GM12878 (cell line): ENCODE measurements at regions not wholly inside any gene's neighbourhood (a gene's known extent, or its start where the extent isn't known, plus 50 kb on each side); places are given as distances from the start of the nearest gene placed in this dataset.

Experiments
- ATAC-seq: fragments of 200-7000 bp; cut with Tn5 transposase; 3 replicates; pipeline ENCODE4 v1.9.1; 2020; ENCODE audit warnings: mild to moderate bottlenecking, moderate library complexity
- BruUV-seq: library from RNA; stranded (reverse); fragments of 400-500 nt; replicated peaks from 2 replicates; lab custom pipeline; 2021; lab: Mats Ljungman, UMichigan
- CTCF ChIA-PET: fragments of 300-600 bp; sonication (Branson Sonifier 250); formaldehyde crosslinking; extraction: SDS; loops from one replicate; lab custom pipeline; 2021; ENCODE audit warnings: inconsistent platforms; lab: Yijun Ruan, JAX
- POLR2A ChIA-PET: fragments of 350-600 bp; formaldehyde crosslinking; extraction: SDS; loops from one replicate; lab custom pipeline; 2021; ENCODE audit warnings: inconsistent platforms; lab: Charles Lee
- RAD21 ChIA-PET: fragments of 300-600 bp; sonication (Branson Sonifier 250); formaldehyde crosslinking; loops from one replicate; lab custom pipeline; 2023; ENCODE audit warnings: antibody characterized with exemption; ENCODE audit not compliant: unreplicated experiment; lab: Charles Lee
- SMC1A ChIA-PET: fragments of 300-600 bp; sonication (Branson Sonifier 250); formaldehyde crosslinking; loops from one replicate; lab custom pipeline; 2023; ENCODE audit not compliant: unreplicated experiment, uncharacterized antibody; lab: Charles Lee
- DNase-seq: peaks from one replicate; pipeline ENCODE4 v3.0.0-alpha.2; 2011; ENCODE audit warnings: low read depth, low spot score
- FAIRE-seq: peaks from 3 replicates; lab custom pipeline; 2011; peaks lifted over from hg19 to GRCh38; lab: Jason Lieb, UNC
- H2AFZ ChIP-seq: 2 replicates; pipeline ENCODE4 v1.6.0; 2011; ENCODE audit warnings: low read depth, low read length, control low read depth; ENCODE audit not compliant: control insufficient read depth
- H3K27ac ChIP-seq: 2 replicates; pipeline ENCODE4 v1.5.1; 2011; ENCODE audit warnings: control low read depth; ENCODE audit not compliant: control insufficient read depth, insufficient read depth
- H3K27me3 ChIP-seq, 2 experiments: replicated peaks in 1 of 2; 2 replicates each; pipeline versions ENCODE4 v1.6.0 to v1.6.1; 2011; ENCODE audit warnings: low read length in 1 of 2; ENCODE audit not compliant: control insufficient read depth in 2 of 2, insufficient read depth in 2 of 2
- H3K36me3 ChIP-seq, 2 experiments: 2 replicates each; pipeline ENCODE4 v1.5.1; 2011; ENCODE audit warnings: low read length in 1 of 2; ENCODE audit not compliant: control insufficient read depth in 2 of 2, insufficient read depth in 2 of 2
- H3K4me1 ChIP-seq: 2 replicates; pipeline ENCODE4 v1.6.1; 2011; ENCODE audit warnings: mild to moderate bottlenecking, low read length, moderate library complexity, mixed read lengths; ENCODE audit not compliant: control insufficient read depth, insufficient read depth
- H3K4me2 ChIP-seq: 2 replicates; pipeline ENCODE4 v1.6.0; 2011; ENCODE audit warnings: control low read depth; ENCODE audit not compliant: control insufficient read depth, insufficient read depth
- H3K4me3 ChIP-seq: fragments of 200-600 bp; sonication (generic); 2 replicates; pipeline ENCODE4 v1.5.1; 2016
- H3K79me2 ChIP-seq: 2 replicates; pipeline ENCODE4 v1.6.0; 2011; ENCODE audit warnings: low read length; ENCODE audit not compliant: control insufficient read depth, insufficient read depth
- H3K9ac ChIP-seq: 2 replicates; pipeline ENCODE4 v1.8.0; 2011; ENCODE audit warnings: low read length, control low read depth, mixed read lengths; ENCODE audit not compliant: control insufficient read depth, insufficient read depth
- H3K9me3 ChIP-seq: replicated peaks from 3 replicates; pipeline ENCODE4 v1.5.1; 2011; ENCODE audit warnings: mild to moderate bottlenecking, low read length; ENCODE audit not compliant: control insufficient read depth, insufficient read depth
- H4K20me1 ChIP-seq: 2 replicates; pipeline ENCODE4 v1.6.0; 2011; ENCODE audit not compliant: control insufficient read depth, insufficient read depth
- BHLHE40 ChIP-seq, 2 experiments: fragments of 450-650 bp in 1 of 2; IDR thresholded peaks; 2 replicates each; pipeline ENCODE4 v1.6.1; 2011 to 2017; ENCODE audit warnings: low read depth in 2 of 2, borderline replicate concordance in 1 of 2, improper control_type of control experiment in 1 of 2, low read length in 1 of 2, mild to moderate bottlenecking in 1 of 2
- ETV6 ChIP-seq, 2 experiments: fragments of 450-650 bp in 1 of 2; IDR thresholded peaks in 1 of 2; conservative IDR thresholded peaks in 1 of 2; 2 replicates each; pipeline ENCODE4 v1.6.1; 2014; ENCODE audit warnings: antibody characterized with exemption in 1 of 2, borderline replicate concordance in 1 of 2, low read depth in 1 of 2, mild to moderate bottlenecking in 1 of 2, moderate library complexity in 1 of 2
- MXI1 ChIP-seq: fragments of 150-350 bp; IDR thresholded peaks from 2 replicates; pipeline ENCODE4 v1.6.1; 2011; ENCODE audit warnings: low read depth, mild to moderate bottlenecking, inconsistent platforms, low read length, improper control_type of control experiment
- PRDM15 ChIP-seq: fragments of 450-650 bp; formaldehyde crosslinking; IDR thresholded peaks from 2 replicates; pipeline ENCODE4 v1.4.0; 2020; ENCODE audit warnings: mild to moderate bottlenecking, moderate library complexity
- RFX5 ChIP-seq: IDR thresholded peaks from 2 replicates; pipeline ENCODE4 v1.6.1; 2011; ENCODE audit warnings: low read depth, low read length, improper control_type of control experiment
- ZNF622 ChIP-seq: fragments of 450-650 bp; IDR thresholded peaks from 2 replicates; pipeline ENCODE4 v1.6.1; 2017; ENCODE audit warnings: mild to moderate bottlenecking, inconsistent platforms
- in situ Hi-C: fragments of 300-500 bp; cut with MboI; formaldehyde crosslinking; loops from 9 replicates; pipeline ENCODE4 v1.14.3; 2018; ENCODE audit warnings: mixed read lengths
- intact Hi-C: fragments of 100-400 bp; cut with micrococcal nuclease; formaldehyde crosslinking; loops from one replicate; pipeline ENCODE4 v1.14.2; 2022; ENCODE audit not compliant: unreplicated experiment
- TF ChIP-seq, protein P1 (sequence below): fragments of 150-350 bp; IDR thresholded peaks from 2 replicates; pipeline ENCODE4 v1.6.1; 2016; ENCODE audit warnings: low read depth, low read length
- TF ChIP-seq, protein P2 (sequence below): IDR thresholded peaks from 2 replicates; pipeline ENCODE4 v1.6.1; 2012; ENCODE audit warnings: improper control_type of control experiment, low read depth, low read length; ENCODE audit not compliant: insufficient replicate concordance
- TF ChIP-seq, protein P3 (sequence below): IDR thresholded peaks from 2 replicates; pipeline ENCODE4 v1.6.1; 2011; ENCODE audit warnings: low read depth, mild to moderate bottlenecking, low read length, moderate library complexity, borderline replicate concordance; ENCODE audit errors: extremely low read depth

DNA sequence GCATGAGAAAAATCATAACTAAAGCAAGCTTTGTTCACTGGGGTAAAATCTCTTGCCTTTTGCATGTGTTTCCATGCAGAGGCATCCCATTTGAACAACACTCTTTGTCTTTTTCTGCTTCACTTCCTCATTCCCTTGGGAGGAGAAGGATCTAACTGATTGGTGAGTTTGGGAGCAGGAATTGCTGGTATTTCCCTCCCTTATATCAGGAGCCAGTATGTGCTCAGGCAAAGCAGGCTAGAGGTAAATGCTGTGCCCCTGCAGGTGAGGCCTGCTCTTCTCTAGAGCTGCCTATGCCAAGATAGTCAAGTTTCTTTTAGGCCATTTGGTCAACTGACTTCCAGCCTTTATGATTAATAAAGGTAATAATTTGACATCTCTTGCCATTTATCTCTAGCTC, 179.9 kb downstream of the COX7C start:
- CTCF ChIA-PET, result interaction anchor here (0.6 to 1.0 kb wide), 2 partner anchors 9 to 79 kb away, joined by 3 read pairs; no protein-coding TSS in a partner anchor
- H3K9ac ChIP-seq, result no peak overlapping the region
- H3K4me1 ChIP-seq, result no peaks in the 10 kb centered on the region
- BruUV-seq, result no TSS peak
- no peak overlapping the region for H3K4me3 ChIP-seq
- no peak overlapping the region for H3K4me2 ChIP-seq
- no peaks in the 10 kb centered on the region for H3K27me3 ChIP-seq
- no peak overlapping the region for H3K27ac ChIP-seq
- no peaks in the 10 kb centered on the region for H3K79me2 ChIP-seq
- intact Hi-C loops (no loop called here), in situ Hi-C loops (no loop called here)
- H4K20me1 ChIP-seq, result no peaks in the 10 kb centered on the region
- POLR2A ChIA-PET, result no interaction called here
- RAD21 ChIA-PET, result no interaction called here
- no peaks in the 10 kb centered on the region for H3K9me3 ChIP-seq
- no peak overlapping the region for H2AFZ ChIP-seq
- DNase-seq, result no peak
- no peak for FAIRE-seq
- TF ChIP-seq, protein P1, sequence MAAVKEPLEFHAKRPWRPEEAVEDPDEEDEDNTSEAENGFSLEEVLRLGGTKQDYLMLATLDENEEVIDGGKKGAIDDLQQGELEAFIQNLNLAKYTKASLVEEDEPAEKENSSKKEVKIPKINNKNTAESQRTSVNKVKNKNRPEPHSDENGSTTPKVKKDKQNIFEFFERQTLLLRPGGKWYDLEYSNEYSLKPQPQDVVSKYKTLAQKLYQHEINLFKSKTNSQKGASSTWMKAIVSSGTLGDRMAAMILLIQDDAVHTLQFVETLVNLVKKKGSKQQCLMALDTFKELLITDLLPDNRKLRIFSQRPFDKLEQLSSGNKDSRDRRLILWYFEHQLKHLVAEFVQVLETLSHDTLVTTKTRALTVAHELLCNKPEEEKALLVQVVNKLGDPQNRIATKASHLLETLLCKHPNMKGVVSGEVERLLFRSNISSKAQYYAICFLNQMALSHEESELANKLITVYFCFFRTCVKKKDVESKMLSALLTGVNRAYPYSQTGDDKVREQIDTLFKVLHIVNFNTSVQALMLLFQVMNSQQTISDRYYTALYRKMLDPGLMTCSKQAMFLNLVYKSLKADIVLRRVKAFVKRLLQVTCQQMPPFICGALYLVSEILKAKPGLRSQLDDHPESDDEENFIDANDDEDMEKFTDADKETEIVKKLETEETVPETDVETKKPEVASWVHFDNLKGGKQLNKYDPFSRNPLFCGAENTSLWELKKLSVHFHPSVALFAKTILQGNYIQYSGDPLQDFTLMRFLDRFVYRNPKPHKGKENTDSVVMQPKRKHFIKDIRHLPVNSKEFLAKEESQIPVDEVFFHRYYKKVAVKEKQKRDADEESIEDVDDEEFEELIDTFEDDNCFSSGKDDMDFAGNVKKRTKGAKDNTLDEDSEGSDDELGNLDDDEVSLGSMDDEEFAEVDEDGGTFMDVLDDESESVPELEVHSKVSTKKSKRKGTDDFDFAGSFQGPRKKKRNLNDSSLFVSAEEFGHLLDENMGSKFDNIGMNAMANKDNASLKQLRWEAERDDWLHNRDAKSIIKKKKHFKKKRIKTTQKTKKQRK, result no peak
- TF ChIP-seq BHLHE40 (IDR thresholded peaks at IDR 0.05; ENCODE audit: borderline replicate concordance in 1 of 2, low read depth in 2 of 2, low read length in 1 of 2) (no peak), ETV6 (conservative IDR thresholded peaks at IDR 0.05 in 1 of 2, IDR thresholded peaks at IDR 0.05 in 1 of 2; ENCODE audit: borderline replicate concordance in 1 of 2, low read depth in 1 of 2) (no peak), ZNF622 (no peak), PRDM15 (CRISPR knock-in tag) (no peak), RFX5 (no peak), MXI1 (no peak)
- TF ChIP-seq, protein P2, sequence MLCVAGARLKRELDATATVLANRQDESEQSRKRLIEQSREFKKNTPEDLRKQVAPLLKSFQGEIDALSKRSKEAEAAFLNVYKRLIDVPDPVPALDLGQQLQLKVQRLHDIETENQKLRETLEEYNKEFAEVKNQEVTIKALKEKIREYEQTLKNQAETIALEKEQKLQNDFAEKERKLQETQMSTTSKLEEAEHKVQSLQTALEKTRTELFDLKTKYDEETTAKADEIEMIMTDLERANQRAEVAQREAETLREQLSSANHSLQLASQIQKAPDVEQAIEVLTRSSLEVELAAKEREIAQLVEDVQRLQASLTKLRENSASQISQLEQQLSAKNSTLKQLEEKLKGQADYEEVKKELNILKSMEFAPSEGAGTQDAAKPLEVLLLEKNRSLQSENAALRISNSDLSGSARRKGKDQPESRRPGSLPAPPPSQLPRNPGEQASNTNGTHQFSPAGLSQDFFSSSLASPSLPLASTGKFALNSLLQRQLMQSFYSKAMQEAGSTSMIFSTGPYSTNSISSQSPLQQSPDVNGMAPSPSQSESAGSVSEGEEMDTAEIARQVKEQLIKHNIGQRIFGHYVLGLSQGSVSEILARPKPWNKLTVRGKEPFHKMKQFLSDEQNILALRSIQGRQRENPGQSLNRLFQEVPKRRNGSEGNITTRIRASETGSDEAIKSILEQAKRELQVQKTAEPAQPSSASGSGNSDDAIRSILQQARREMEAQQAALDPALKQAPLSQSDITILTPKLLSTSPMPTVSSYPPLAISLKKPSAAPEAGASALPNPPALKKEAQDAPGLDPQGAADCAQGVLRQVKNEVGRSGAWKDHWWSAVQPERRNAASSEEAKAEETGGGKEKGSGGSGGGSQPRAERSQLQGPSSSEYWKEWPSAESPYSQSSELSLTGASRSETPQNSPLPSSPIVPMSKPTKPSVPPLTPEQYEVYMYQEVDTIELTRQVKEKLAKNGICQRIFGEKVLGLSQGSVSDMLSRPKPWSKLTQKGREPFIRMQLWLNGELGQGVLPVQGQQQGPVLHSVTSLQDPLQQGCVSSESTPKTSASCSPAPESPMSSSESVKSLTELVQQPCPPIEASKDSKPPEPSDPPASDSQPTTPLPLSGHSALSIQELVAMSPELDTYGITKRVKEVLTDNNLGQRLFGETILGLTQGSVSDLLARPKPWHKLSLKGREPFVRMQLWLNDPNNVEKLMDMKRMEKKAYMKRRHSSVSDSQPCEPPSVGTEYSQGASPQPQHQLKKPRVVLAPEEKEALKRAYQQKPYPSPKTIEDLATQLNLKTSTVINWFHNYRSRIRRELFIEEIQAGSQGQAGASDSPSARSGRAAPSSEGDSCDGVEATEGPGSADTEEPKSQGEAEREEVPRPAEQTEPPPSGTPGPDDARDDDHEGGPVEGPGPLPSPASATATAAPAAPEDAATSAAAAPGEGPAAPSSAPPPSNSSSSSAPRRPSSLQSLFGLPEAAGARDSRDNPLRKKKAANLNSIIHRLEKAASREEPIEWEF, result no peak
- TF ChIP-seq, protein P3, sequence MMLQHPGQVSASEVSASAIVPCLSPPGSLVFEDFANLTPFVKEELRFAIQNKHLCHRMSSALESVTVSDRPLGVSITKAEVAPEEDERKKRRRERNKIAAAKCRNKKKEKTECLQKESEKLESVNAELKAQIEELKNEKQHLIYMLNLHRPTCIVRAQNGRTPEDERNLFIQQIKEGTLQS, result no peak
- SMC1A ChIA-PET, result interaction anchor here (0.8 kb wide), 1 partner anchor 10 kb away, joined by 3 read pairs; no protein-coding TSS in a partner anchor
- no peaks in the 10 kb centered on the region for H3K36me3 ChIP-seq
- no peak for ATAC-seq
